Body of pancreas (tissue), 4 donors: ENCODE measurements at regions not wholly inside any gene's neighbourhood (a gene's known extent, or its start where the extent isn't known, plus 50 kb on each side); places are given as distances from the start of the nearest gene placed in this dataset.

Experiments
- CTCF ChIP-seq, 7 experiments: fragments of 450-650 bp in 4 of 7; fragments of 200-600 bp in 3 of 7; sonication (generic) in 3 of 7; IDR thresholded peaks; one replicate each; pipeline ENCODE4 v1.5.1; 2016 to 2019; ENCODE audit warnings: antibody characterized with exemption in 7 of 7
- POLR2A ChIP-seq, 3 donors: fragments of 450-650 bp; IDR thresholded peaks; one replicate each; pipeline ENCODE4 v1.6.1; 2016; ENCODE audit warnings: antibody characterized with exemption in 3 of 3, mild to moderate bottlenecking in 2 of 3

- TF ChIP-seq CTCF (IDR thresholded peaks at IDR 0.05) (no peak), POLR2A (IDR thresholded peaks at IDR 0.05) (no peak)
Observed at GRCh38 chr2:238772635-238773297, 75.1 kb upstream of the TWIST2 start.
